ENCODE measurements at regions not wholly inside any gene's neighbourhood (a gene's known extent, or its start where the extent isn't known, plus 50 kb on each side); places are given as distances from the start of the nearest gene placed in this dataset.
A peak's percentile ranks its signal among the peaks of the same experiment; 100 is the strongest.

GRCh38 chr6:163900570-163900969, 486.1 kb downstream of the QKI start:
- Histone ChIP-seq H3K36me3 (replicated peaks) (no peaks in the 10 kb centered on the region), H3K4me3 (ENCODE audit: low read depth, low read length) (no peak overlapping the region), H3K27me3 (replicated peaks) (no peaks in the 10 kb centered on the region), H3K27ac (no peak overlapping the region)
- in situ Hi-C loops (cut with HindIII; ENCODE audit: low pct_ligation_motif_present, low sequenced_read_pairs): no loop called here
- peak; percentile 59 for DNase-seq
- TF ChIP-seq CTCF (IDR thresholded peaks at IDR 0.05; ENCODE audit: low read depth, low read length, missing control alignments): no peak

- TF ChIP-seq CTCF (IDR thresholded peaks at IDR 0.05; ENCODE audit: low read depth, low read length, missing control alignments): no peak
- Histone ChIP-seq H3K27ac (no peak overlapping the region), H3K27me3 (replicated peaks) (no peaks in the 10 kb centered on the region), H3K36me3 (replicated peaks) (no peaks in the 10 kb centered on the region), H3K4me3 (ENCODE audit: low read depth, low read length) (no peak overlapping the region)
- DNase-seq: no peak
- in situ Hi-C loops (cut with HindIII; ENCODE audit: low pct_ligation_motif_present, low sequenced_read_pairs): no loop called here
Measured at GRCh38 chr6:163897669-163898068, 483.2 kb downstream of the QKI start.

- DNase-seq: peak; percentile 11
- TF ChIP-seq CTCF (IDR thresholded peaks at IDR 0.05; ENCODE audit: low read depth, low read length, missing control alignments): no peak
- Histone ChIP-seq H3K27ac (no peak overlapping the region), H3K27me3 (replicated peaks) (no peaks in the 10 kb centered on the region), H3K36me3 (replicated peaks) (no peaks in the 10 kb centered on the region), H3K4me3 (ENCODE audit: low read depth, low read length) (no peak overlapping the region)
- in situ Hi-C loops (cut with HindIII; ENCODE audit: low pct_ligation_motif_present, low sequenced_read_pairs): no loop called here
Measured at GRCh38 chr6:163897030-163897429, 482.5 kb downstream of the QKI start.

GRCh38 chr6:163895162-163895561, 480.6 kb downstream of the QKI start:
- in situ Hi-C loops (cut with HindIII; ENCODE audit: low pct_ligation_motif_present, low sequenced_read_pairs): no loop called here
- no peak overlapping the region for H3K4me3 ChIP-seq (ENCODE audit: low read depth, low read length)
- no peak for TF ChIP-seq CTCF (IDR thresholded peaks at IDR 0.05; ENCODE audit: low read depth, low read length, missing control alignments)
- no peak for DNase-seq
- no peaks in the 10 kb centered on the region for H3K27me3 ChIP-seq (replicated peaks)
- H3K27ac ChIP-seq: no peak overlapping the region
- H3K36me3 ChIP-seq (replicated peaks): no peaks in the 10 kb centered on the region

GRCh38 chr6:163893609-163894189, 479.2 kb downstream of the QKI start:
- DNase-seq: no peak
- Histone ChIP-seq H3K27me3 (replicated peaks) (no peaks in the 10 kb centered on the region), H3K36me3 (replicated peaks) (no peaks in the 10 kb centered on the region), H3K4me3 (ENCODE audit: low read depth, low read length) (no peak overlapping the region), H3K27ac (no peak overlapping the region)
- in situ Hi-C loops (cut with HindIII; ENCODE audit: low pct_ligation_motif_present, low sequenced_read_pairs): no loop called here
- TF ChIP-seq CTCF (IDR thresholded peaks at IDR 0.05; ENCODE audit: low read depth, low read length, missing control alignments): no peak

Data from brain microvascular endothelial cell (primary cell).